ENCODE measurements at regions not wholly inside any gene's neighbourhood (a gene's known extent, or its start where the extent isn't known, plus 50 kb on each side); places are given as distances from the start of the nearest gene placed in this dataset.

DNA sequence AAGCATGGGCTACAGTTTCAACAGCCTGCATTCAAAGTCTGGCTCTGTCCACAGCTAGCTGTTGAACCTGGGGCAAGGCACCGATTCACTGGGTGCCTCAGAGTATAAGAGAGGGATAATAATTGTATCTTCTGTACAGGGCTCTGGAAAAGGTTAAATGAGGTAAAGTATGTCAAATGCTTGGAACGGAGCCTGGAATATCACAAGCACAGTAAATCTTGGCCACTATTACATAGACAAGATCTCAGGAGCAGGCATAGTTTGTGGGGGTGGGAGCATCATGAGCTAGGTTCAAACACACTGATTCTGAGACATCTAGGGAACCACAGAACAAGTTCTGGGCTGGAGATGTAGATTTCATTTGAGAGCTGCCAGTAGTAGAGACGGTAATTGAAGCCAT is 203.7 kb upstream of the NUDT4 start:
- TF ChIP-seq SP1 (IDR thresholded peaks at IDR 0.05; ENCODE audit: low read depth), result no peak
- TF ChIP-seq, protein P1, sequence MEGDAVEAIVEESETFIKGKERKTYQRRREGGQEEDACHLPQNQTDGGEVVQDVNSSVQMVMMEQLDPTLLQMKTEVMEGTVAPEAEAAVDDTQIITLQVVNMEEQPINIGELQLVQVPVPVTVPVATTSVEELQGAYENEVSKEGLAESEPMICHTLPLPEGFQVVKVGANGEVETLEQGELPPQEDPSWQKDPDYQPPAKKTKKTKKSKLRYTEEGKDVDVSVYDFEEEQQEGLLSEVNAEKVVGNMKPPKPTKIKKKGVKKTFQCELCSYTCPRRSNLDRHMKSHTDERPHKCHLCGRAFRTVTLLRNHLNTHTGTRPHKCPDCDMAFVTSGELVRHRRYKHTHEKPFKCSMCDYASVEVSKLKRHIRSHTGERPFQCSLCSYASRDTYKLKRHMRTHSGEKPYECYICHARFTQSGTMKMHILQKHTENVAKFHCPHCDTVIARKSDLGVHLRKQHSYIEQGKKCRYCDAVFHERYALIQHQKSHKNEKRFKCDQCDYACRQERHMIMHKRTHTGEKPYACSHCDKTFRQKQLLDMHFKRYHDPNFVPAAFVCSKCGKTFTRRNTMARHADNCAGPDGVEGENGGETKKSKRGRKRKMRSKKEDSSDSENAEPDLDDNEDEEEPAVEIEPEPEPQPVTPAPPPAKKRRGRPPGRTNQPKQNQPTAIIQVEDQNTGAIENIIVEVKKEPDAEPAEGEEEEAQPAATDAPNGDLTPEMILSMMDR (IDR thresholded peaks at IDR 0.05 in 2 of 3, conservative IDR thresholded peaks at IDR 0.05 in 1 of 3; ENCODE audit: borderline replicate concordance in 1 of 3, insufficient read depth in 1 of 3, low read depth in 2 of 3, low read length in 2 of 3), result no peak
- TF ChIP-seq EZH2 (IDR thresholded peaks at IDR 0.05), result no peak
- no peak for TF ChIP-seq POLR2A (IDR thresholded peaks at IDR 0.05; ENCODE audit: borderline replicate concordance, extremely low read depth, insufficient read depth, insufficient read length)
- TF ChIP-seq POLR2AphosphoS5 (IDR thresholded peaks at IDR 0.05; ENCODE audit: low read depth, low read length), result no peak
- no peak for TF ChIP-seq EZH2phosphoT487 (IDR thresholded peaks at IDR 0.05; ENCODE audit: borderline replicate concordance)
